ENCODE measurements at regions not wholly inside any gene's neighbourhood (a gene's known extent, or its start where the extent isn't known, plus 50 kb on each side); places are given as distances from the start of the nearest gene placed in this dataset.
"Not testable (repeated sequence)": the region's sequence is repeated elsewhere in the genome, so short reads cannot be mapped to it uniquely, and the experiment has no call there.

DNA sequence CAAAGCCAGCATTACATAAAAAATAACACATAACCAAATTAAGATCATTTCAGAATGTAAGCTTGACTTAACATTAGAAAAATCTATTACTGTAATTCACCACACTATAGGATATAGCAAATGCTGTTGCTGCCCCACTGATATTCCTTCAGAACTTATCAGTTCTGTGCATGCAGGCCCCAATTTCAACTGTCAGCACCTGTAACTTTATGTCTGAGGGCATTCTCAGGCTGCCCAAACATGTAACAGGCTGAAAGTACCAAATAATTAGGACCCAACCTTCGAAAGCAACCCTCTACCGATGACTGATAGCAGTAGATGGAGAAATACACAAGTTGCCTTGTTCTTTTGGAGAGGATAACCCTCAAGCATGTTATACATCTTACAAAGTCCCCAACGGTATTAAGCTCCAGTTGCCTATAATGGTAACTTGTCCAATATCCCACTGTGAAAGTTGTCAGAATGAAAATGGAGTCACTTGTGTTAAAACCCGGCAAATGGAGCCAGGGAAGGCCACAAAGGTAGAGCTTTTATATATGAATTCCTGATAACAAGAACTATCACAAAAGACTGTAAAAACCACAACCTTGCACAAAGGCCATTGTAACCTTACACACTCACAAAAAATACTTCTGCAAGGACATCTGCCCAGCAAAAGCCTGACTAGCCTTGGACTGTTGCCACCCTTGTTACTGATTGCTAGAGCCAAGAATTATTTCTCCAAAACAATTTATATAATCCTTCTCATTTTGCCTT, 66.9 kb upstream of the ZNF746 start:
- peak; percentile 4 for DNase-seq (ENCODE audit: low read depth)
- TF ChIP-seq, protein P1, sequence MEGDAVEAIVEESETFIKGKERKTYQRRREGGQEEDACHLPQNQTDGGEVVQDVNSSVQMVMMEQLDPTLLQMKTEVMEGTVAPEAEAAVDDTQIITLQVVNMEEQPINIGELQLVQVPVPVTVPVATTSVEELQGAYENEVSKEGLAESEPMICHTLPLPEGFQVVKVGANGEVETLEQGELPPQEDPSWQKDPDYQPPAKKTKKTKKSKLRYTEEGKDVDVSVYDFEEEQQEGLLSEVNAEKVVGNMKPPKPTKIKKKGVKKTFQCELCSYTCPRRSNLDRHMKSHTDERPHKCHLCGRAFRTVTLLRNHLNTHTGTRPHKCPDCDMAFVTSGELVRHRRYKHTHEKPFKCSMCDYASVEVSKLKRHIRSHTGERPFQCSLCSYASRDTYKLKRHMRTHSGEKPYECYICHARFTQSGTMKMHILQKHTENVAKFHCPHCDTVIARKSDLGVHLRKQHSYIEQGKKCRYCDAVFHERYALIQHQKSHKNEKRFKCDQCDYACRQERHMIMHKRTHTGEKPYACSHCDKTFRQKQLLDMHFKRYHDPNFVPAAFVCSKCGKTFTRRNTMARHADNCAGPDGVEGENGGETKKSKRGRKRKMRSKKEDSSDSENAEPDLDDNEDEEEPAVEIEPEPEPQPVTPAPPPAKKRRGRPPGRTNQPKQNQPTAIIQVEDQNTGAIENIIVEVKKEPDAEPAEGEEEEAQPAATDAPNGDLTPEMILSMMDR (IDR thresholded peaks at IDR 0.05; ENCODE audit: insufficient read depth, low read length) = no peak

DNA sequence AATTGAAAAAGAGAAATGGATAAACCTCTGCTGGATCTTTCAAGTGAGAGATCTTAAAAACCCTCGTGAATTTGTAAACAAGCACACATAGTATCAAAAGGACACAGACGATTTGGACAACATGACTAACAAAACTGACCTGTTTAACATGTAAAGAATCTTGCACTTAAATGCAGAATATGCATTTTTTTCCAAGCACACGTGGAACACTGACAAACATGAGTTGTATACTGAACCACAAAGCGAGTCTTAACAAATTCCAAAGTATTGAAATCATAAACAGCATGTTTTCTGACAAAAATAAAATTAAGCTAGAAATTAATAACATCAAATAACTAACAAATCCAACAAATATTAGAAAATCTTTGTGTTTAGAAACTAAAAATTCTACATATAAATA, 65.0 kb upstream of the ZNF746 start:
- TF ChIP-seq, protein P1 (IDR thresholded peaks at IDR 0.05; ENCODE audit: insufficient read depth, low read length) = no peak
- no peak for DNase-seq (ENCODE audit: low read depth)
- H3K4me3 ChIP-seq (ENCODE audit: low read depth, low read length) = no peak overlapping the region

More for the DNA sequence above, 66.9 kb upstream of the ZNF746 start:
- H3K4me3 ChIP-seq (ENCODE audit: low read depth, low read length) = no peak overlapping the region

DNA sequence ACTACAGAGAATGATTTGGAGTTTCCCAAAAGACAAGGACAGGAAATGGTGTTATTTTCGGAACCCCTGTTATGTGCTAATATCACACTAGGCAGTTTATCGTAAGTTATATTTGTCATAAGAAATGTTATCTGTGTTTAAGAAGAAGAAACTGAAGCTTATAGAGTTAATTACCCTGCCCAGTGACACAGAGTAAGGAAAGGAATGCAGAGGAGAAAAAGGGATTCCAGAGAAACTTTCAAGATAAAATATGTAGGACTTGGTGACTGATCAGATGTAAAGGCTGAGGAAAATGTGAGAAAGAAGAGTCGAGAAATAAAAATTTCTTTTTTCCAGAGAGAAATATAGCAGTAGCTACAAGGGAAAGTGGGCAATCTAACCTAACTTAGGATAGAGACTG, 63.5 kb upstream of the ZNF746 start:
- DNase-seq (ENCODE audit: low read depth) = no peak
- H3K4me3 ChIP-seq (ENCODE audit: low read depth, low read length) = no peak overlapping the region
- TF ChIP-seq, protein P1 (IDR thresholded peaks at IDR 0.05; ENCODE audit: insufficient read depth, low read length) = no peak

DNA sequence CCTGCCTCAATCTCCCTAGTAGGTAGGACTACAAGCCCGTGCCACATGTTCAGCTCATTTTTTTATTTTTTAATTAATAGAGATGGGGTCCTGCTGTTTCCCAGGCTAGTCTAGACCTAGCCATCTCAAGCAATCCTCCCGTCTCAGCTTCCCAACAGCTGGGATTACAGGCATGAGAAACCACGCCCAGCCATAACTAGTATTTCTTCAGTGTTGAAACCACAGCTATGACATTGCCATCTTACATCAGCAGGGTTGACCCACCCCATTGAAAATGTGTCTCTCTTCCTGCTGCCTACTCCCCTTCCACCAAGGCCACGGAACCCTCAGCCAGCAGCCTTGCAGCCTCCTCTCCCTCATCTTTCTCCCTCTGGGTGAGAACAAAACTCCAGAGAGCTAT, 62.1 kb upstream of the ZNF746 start:
- TF ChIP-seq, protein P1 (IDR thresholded peaks at IDR 0.05; ENCODE audit: insufficient read depth, low read length) = no peak

DNA sequence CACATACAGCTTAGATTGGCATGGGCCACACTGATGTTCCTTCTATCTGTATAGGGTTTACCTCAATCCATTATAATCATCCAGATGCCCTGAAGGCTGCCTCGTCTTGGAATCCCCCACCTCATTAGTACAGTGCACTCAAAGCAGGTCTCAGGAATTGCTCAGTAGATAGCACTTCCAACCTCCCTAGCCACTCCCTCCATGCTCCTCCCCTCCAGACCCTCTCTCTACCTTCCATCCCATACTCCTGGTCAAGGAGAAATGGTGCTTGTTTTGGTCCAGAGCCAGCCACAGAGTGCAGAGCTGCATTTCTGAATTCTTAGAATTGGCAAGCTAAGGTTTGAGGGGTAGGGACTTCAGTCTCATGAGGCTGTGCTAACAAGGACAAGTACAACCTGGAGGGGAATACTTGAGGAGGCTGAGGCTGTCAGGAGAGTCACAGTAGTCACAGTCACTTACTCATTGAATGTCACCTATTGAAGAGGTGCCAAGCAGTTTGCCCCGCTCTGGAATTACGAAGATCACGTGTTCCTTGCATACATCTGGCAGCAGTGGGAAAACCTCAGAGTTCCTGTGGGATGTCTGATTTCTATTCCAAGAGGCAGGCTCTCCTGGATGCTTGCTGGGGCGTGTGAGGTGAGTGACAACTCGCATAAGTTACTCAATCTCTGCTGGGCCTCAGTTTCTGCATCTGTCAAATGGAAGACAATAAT, 60.7 kb upstream of the ZNF746 start:
- H3K4me3 ChIP-seq (ENCODE audit: low read depth, low read length) = no peak overlapping the region
- DNase-seq (ENCODE audit: low read depth) = peak; percentile 65
- TF ChIP-seq, protein P1 (IDR thresholded peaks at IDR 0.05; ENCODE audit: insufficient read depth, low read length) = no peak

More for the DNA sequence above, 62.1 kb upstream of the ZNF746 start:
- peak; percentile 40 for DNase-seq (ENCODE audit: low read depth)
- no peak overlapping the region for H3K4me3 ChIP-seq (ENCODE audit: low read depth, low read length)

DNA sequence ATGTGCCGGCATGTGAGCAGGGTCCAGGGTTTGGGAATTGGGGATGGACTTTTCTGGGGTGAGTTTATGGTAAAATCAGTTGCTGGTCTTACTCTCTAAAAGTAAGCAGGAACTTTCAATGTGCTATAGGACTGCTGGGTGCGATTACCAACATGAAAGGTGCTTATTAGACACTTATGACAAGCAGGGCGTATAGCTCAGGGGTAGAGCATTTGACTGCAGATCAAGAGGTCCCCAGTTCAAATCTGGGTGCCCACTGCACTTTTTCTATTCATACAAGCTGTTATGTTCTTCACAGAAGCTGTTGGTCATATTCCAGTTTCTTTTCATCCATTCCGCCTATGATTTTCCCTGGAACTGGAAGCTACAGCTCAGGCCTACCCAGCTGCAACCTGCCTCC, 58.9 kb upstream of the ZNF746 start:
- DNase-seq (ENCODE audit: low read depth) = not testable (repeated sequence)

DNA sequence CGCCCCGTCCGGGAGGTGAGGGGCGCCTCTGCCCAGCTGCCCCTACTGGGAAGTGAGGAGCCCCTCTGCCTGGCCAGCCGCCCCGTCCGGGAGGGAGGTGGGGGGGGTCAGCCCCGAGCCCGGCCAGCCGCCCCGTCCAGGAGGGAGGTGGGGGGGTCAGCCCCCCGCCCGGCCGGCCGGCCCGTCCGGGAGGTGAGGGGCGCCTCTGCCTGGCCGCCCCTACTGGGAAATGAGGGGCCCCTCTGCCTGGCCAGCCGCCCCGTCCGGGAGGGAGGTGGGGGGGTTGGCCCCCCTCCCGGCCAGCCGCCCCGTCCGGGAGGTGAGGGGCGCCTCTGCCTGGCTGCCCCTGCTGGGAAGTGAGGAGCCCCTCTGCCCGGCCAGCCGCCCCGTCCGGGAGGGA, 57.2 kb upstream of the ZNF746 start:
- H3K4me3 ChIP-seq (ENCODE audit: low read depth, low read length); DNase-seq (ENCODE audit: low read depth): not testable (repeated sequence)

More for the DNA sequence above, 58.9 kb upstream of the ZNF746 start:
- H3K4me3 ChIP-seq (ENCODE audit: low read depth, low read length) = not testable (repeated sequence)

DNA sequence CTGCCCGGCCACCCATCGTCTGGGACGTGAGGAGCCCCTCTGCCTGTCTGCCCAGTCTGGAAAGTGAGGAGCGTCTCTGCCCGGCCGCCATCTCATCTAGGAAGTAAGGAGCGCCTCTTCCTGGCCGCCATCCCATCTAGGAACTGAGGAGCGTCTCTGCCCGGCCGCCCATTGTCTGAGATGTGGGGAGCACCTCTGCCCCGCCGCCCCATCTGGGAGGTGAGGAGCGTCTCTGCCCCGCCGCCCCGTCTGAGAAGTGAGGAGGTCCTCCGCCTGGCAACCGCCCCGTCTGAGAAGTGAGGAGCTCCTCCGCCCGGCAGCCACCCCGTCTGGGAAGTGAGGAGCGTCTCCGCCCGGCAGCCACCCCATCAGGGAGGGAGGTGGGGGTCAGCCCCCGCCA, 56.4 kb upstream of the ZNF746 start:
- H3K4me3 ChIP-seq (ENCODE audit: low read depth, low read length); DNase-seq (ENCODE audit: low read depth): not testable (repeated sequence)

All from fibroblast of the aortic adventitia (primary cell).